ENCODE measurements at regions not wholly inside any gene's neighbourhood (a gene's known extent, or its start where the extent isn't known, plus 50 kb on each side); places are given as distances from the start of the nearest gene placed in this dataset.
"Not testable (repeated sequence)": the region's sequence is repeated elsewhere in the genome, so short reads cannot be mapped to it uniquely, and the experiment has no call there.

GRCh38 chr15:75780995-75781394, 62.3 kb upstream of the UBE2Q2 start:
- TF ChIP-seq CTCF, POLR2A (IDR thresholded peaks at IDR 0.05): not testable (repeated sequence)

Data from gastroesophageal sphincter (tissue), 3 donors.